Heart right ventricle (tissue), 16 donors: ENCODE measurements at regions not wholly inside any gene's neighbourhood (a gene's known extent, or its start where the extent isn't known, plus 50 kb on each side); places are given as distances from the start of the nearest gene placed in this dataset.

ENCODE experiments used
- ATAC-seq, 8 donors: fragments of 200-7000 bp; cut with Tn5 transposase; one replicate each; pipeline ENCODE4 v1.9.1; 2020; ENCODE audit warnings: mild to moderate bottlenecking in 8 of 8, moderate library complexity in 8 of 8, moderate number of reproducible peaks in 1 of 8
- DNase-seq, 2 donors: peaks; one replicate each; pipeline ENCODE4 v3.0.0-alpha.2; 2020
- H3K27ac ChIP-seq, 10 donors: fragments of 200-600 bp; sonication (generic) in 2 of 10; one replicate each; pipeline versions ENCODE4 v1.5.0 to v1.8.0; 2020 to 2022; ENCODE audit warnings: mild to moderate bottlenecking in 3 of 10
- H3K27me3 ChIP-seq, 7 donors: fragments of 200-600 bp; one replicate each; pipeline ENCODE4 v1.8.0; 2021 to 2022; ENCODE audit warnings: mild to moderate bottlenecking in 2 of 7
- H3K36me3 ChIP-seq, 9 donors: fragments of 200-600 bp; sonication (generic) in 1 of 9; one replicate each; pipeline versions ENCODE4 v1.5.0 to v1.8.0; 2020 to 2022; ENCODE audit warnings: mild to moderate bottlenecking in 2 of 9
- H3K4me1 ChIP-seq, 9 donors: fragments of 200-600 bp; sonication (generic) in 1 of 9; one replicate each; pipeline versions ENCODE4 v1.5.0 to v1.8.0; 2020 to 2022; ENCODE audit warnings: mild to moderate bottlenecking in 4 of 9
- H3K4me3 ChIP-seq, 10 donors: fragments of 200-600 bp; sonication (generic) in 2 of 10; one replicate each; pipeline versions ENCODE4 v1.5.0 to v1.8.0; 2020 to 2022; ENCODE audit warnings: mild to moderate bottlenecking in 7 of 10, moderate library complexity in 2 of 10
- H3K9me3 ChIP-seq, 11 donors: fragments of 200-600 bp in 10 of 11; sonication (generic) in 2 of 11; one replicate each; pipeline versions ENCODE4 v1.5.0 to v1.8.0; 2013 to 2022; ENCODE audit warnings: mild to moderate bottlenecking in 2 of 11, control low read depth in 1 of 11, moderate library complexity in 1 of 11
- CTCF ChIP-seq, 9 donors: fragments of 200-600 bp; sonication (generic) in 2 of 9; IDR thresholded peaks; one replicate each; pipeline versions ENCODE4 v1.5.0 to v1.8.0; 2021 to 2022; ENCODE audit warnings: antibody characterized with exemption in 9 of 9, mild to moderate bottlenecking in 5 of 9, moderate library complexity in 1 of 9
- WGBS, 2 donors: extraction: QIAGEN DNeasy Blood & Tissue Kit; methylation state at CpG; one replicate each; pipeline ENCODE4 v1.1.7; 2013; ENCODE audit warnings: inconsistent platforms in 1 of 2; 5-methylcytosine and 5-hydroxymethylcytosine counted together
- intact Hi-C, 10 donors: fragments of 100-400 bp; cut with DNase I; formaldehyde crosslinking; loops; one replicate each; pipeline versions ENCODE4 v1.11.1 to v1.14.2; 2022
- donor health status: Arrhythmogenic right ventricular cardiomyopathy.
- donor health status: ischemic (EF 13 %, LVEDD 7.1; RV severe dilation, severe dysfunction).
- donor health status: healthy with polysubstance abuse.
- donor health status: DM: no; HTN: yes; CAD: no.
- donor health status: DM: no; HTN: no; CAD: no.
- donor health status: ischemic (EF 25% LVEDD 6.9; RV normal size, moderate dysfunction).
- donor health status: ischemic (EF 25% LVEDD 5.7; RV mildly dilated, moderate dysfunction).
- donor health status: healthy.
- donor health status: DM: yes; HTN: yes; CAD: no.
- donor health status: Ischemic cardiomyopathy.
- donor health status: ischemic (EF 35%, LVEDD 5.7; RV mildly dilated, moderate dysfunction).
- donor health status: nonischemic (EF 11% LVEDD 7.7; RV severe dilation, severe dysfunction).
- donor health status: DM: yes; HTN: yes; CAD: no.
- donor health status: PGD.
- donor health status: ischemic (EF 29% LVEDD 5.4; RV normal size, mild dysfunction).
- donor health status: nonischemic (EF 23%, LVEDD 6.1; RV moderate dilation, normal function).

DNA sequence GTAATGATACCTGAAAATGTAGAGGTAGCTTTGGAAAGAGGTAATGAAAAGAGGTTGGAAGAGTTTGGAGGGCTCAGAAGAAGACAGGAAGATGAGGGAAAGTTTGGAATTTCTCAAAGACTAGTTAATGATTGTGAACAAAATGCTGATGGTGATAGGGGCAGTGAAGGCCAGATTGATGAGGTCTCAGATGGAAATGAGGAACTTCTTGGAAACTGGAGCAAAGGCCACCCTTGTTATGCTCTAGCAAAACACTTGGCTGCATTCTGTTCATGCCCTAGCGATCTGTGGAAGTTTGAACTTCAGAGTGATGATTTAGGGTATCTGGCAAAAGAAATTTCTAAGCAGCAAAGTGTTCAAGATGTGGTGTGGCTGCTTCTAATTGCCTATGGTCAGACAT lies 161.2 kb upstream of the SPEF2 start:
- no peak for TF ChIP-seq CTCF (IDR thresholded peaks at IDR 0.05)
- no peak overlapping the region for H3K27ac ChIP-seq
- no peak for DNase-seq
- no peaks in the 10 kb centered on the region for H3K36me3 ChIP-seq
- no peak for ATAC-seq
- intact Hi-C loops = no loop called here
- peaks cover 0 to 26% (median 0%) of the 10 kb centered on the region in 11 donors for H3K9me3 ChIP-seq
- H3K27me3 ChIP-seq = no peaks in the 10 kb centered on the region
- H3K4me3 ChIP-seq = no peak overlapping the region
- 74 to 82% methylated on average over 1 of the region's 1 CpG for WGBS, 2 donors
- H3K4me1 ChIP-seq = no peaks in the 10 kb centered on the region

DNA sequence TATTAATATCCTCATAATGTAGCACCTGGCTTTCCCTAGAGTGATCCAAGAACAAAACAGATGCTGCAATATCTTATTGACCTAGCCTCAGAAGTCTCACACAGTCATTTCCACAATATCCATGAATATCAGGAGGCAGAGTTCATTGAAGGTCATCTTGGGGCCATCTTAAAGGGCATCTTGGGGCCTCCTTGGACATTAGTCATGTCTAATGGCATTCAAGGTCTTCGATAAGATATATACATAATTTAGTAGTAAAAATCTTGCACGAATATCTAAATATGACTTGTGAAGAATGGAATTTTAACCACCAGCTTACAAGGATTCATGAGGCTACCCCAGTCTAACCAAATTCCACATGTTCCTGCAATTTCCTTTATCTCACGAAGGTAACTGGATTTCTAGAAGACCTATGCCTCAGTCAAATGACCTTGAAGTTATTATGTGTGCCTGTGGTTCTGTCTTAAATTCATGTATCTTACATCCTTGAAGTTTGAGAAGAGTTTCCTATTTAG lies 163.6 kb upstream of the SPEF2 start:
- H3K27ac ChIP-seq = no peak overlapping the region
- intact Hi-C loops = no loop called here
- ATAC-seq (no peak), DNase-seq (no peak)
- WGBS, 2 donors = 85 to 91% methylated on average over 3 of the region's 3 CpGs
- peaks cover 0 to 48% (median 13%) of the 10 kb centered on the region in 11 donors for H3K9me3 ChIP-seq
- no peaks in the 10 kb centered on the region for H3K27me3 ChIP-seq
- no peaks in the 10 kb centered on the region for H3K36me3 ChIP-seq
- TF ChIP-seq CTCF (IDR thresholded peaks at IDR 0.05) = no peak
- no peaks in the 10 kb centered on the region for H3K4me1 ChIP-seq
- no peak overlapping the region for H3K4me3 ChIP-seq

DNA sequence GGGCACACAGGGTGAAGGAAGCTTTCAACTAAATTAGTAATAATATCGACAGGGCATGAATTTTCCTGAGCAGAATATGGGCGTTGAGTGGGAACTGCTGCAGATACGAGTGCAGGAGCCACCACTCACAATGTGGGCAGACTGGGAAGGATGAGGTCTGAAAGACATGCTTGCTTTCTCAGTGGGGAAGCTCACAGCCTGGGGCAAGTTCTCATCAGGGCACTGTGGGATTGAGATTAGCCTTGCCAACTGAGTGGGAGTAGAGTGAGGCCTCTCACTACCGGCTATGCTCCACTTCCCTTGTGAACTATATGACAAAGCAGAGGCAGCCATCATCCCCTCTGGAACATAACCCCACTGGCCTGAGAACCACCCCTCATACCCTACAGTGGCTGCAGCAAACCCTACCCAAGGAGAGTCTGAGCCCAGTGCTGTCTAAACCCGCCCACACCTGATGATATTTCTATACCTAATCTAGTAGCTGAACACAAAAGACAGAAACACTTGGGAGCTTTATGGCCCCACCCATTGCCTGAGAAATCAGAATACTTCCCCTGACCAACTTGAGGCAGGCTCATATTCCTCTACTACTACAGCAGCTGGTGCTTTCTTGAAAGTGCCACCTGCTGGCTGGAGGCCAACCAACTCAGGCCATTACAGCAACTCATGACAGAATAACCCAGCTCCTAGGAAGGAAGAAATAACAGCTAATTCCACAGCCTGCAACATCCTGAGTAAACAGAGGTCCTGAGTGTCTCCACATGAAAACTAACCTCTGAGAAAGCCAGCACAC lies 173.7 kb upstream of the SPEF2 start:
- TF ChIP-seq CTCF (IDR thresholded peaks at IDR 0.05) = no peak
- intact Hi-C loops = no loop called here
- Histone ChIP-seq H3K27ac (no peak overlapping the region), H3K4me1 (no peaks in the 10 kb centered on the region), H3K36me3 (no peaks in the 10 kb centered on the region), H3K4me3 (no peak overlapping the region), H3K9me3 (peaks cover 0 to 5% (median 0%) of the 10 kb centered on the region in 11 donors), H3K27me3 (peaks cover 0 to under 1% (median 0%) of the 10 kb centered on the region in 7 donors)
- ATAC-seq (no peak), DNase-seq (no peak)
- 92 to 95% methylated on average over 5 of the region's 5 CpGs for WGBS, 2 donors

GRCh38 chr5:35442885-35443639 lies 174.6 kb upstream of the SPEF2 start:
- DNase-seq (no peak), ATAC-seq (no peak)
- H3K36me3 ChIP-seq = no peaks in the 10 kb centered on the region
- intact Hi-C loops = no loop called here
- peaks cover 0 to 5% (median 0%) of the 10 kb centered on the region in 11 donors for H3K9me3 ChIP-seq
- 88% methylated on average over 4 of the region's 4 CpGs for WGBS, 2 donors
- no peaks in the 10 kb centered on the region for H3K4me1 ChIP-seq
- peaks cover 0 to 5% (median 0%) of the 10 kb centered on the region in 7 donors for H3K27me3 ChIP-seq
- no peak for TF ChIP-seq CTCF (IDR thresholded peaks at IDR 0.05)
- no peak overlapping the region for H3K27ac ChIP-seq
- H3K4me3 ChIP-seq = no peak overlapping the region
